HFF-Myc (cell line): ENCODE measurements at regions not wholly inside any gene's neighbourhood (a gene's known extent, or its start where the extent isn't known, plus 50 kb on each side); places are given as distances from the start of the nearest gene placed in this dataset.
"Not testable (repeated sequence)": the region's sequence is repeated elsewhere in the genome, so short reads cannot be mapped to it uniquely, and the experiment has no call there.

ENCODE experiments used
- DNase-seq: peaks from one replicate; pipeline ENCODE4 v3.0.0-alpha.2; 2011; ENCODE audit warnings: low read depth; ENCODE audit errors: extremely low read depth
- H3K4me3 ChIP-seq: replicated peaks from 2 replicates; pipeline ENCODE4 v1.5.1; 2011; ENCODE audit warnings: low read depth, mild to moderate bottlenecking, control low read depth, low read length
- CTCF ChIP-seq: IDR thresholded peaks from 2 replicates; pipeline ENCODE4 v1.5.1; 2012; ENCODE audit warnings: mild to moderate bottlenecking, low read depth, low read length, control low read depth; ENCODE audit errors: missing control alignments

GRCh38 chr15:24318981-24319380 is 356.6 kb upstream of the NPAP1 start:
- no peak for DNase-seq
- no peak for TF ChIP-seq CTCF
- no peak overlapping the region for H3K4me3 ChIP-seq

- DNase-seq, H3K4me3 ChIP-seq: not testable (repeated sequence)
These were observed 351.5 kb upstream of the NPAP1 start for GRCh38 chr15:24324096-24324495.

GRCh38 chr15:24326513-24326912 is 349.1 kb upstream of the NPAP1 start:
- not testable (repeated sequence) for H3K4me3 ChIP-seq, DNase-seq

- DNase-seq, H3K4me3 ChIP-seq: not testable (repeated sequence)
These were observed 343.6 kb upstream of the NPAP1 start for GRCh38 chr15:24331964-24332363.

- DNase-seq, H3K4me3 ChIP-seq: not testable (repeated sequence)
These were observed 333.7 kb upstream of the NPAP1 start for GRCh38 chr15:24341876-24342275.

GRCh38 chr15:24352777-24353176 is 322.8 kb upstream of the NPAP1 start:
- not testable (repeated sequence) for H3K4me3 ChIP-seq, DNase-seq

GRCh38 chr15:24381103-24381502 is 294.5 kb upstream of the NPAP1 start:
- not testable (repeated sequence) for DNase-seq, H3K4me3 ChIP-seq

- DNase-seq, H3K4me3 ChIP-seq: not testable (repeated sequence)
These were observed 290.3 kb upstream of the NPAP1 start for GRCh38 chr15:24385258-24385657.

GRCh38 chr15:24394303-24394702 is 281.3 kb upstream of the NPAP1 start:
- H3K4me3 ChIP-seq: no peak overlapping the region
- no peak for TF ChIP-seq CTCF
- no peak for DNase-seq

- not testable (repeated sequence) for DNase-seq, H3K4me3 ChIP-seq
These were observed 262.9 kb upstream of the NPAP1 start for GRCh38 chr15:24412649-24413048.

- DNase-seq, H3K4me3 ChIP-seq: not testable (repeated sequence)
These were observed 249.1 kb upstream of the NPAP1 start for GRCh38 chr15:24426286-24427054.

GRCh38 chr15:24427055-24427400 is 248.5 kb upstream of the NPAP1 start:
- not testable (repeated sequence) for H3K4me3 ChIP-seq, DNase-seq

GRCh38 chr15:24435075-24435820 is 240.3 kb upstream of the NPAP1 start:
- not testable (repeated sequence) for DNase-seq

GRCh38 chr15:24437270-24437669 is 238.3 kb upstream of the NPAP1 start:
- H3K4me3 ChIP-seq: not testable (repeated sequence)

More at GRCh38 chr15:24435075-24435820, 240.3 kb upstream of the NPAP1 start:
- H3K4me3 ChIP-seq: not testable (repeated sequence)

GRCh38 chr15:24437735-24438134 is 237.8 kb upstream of the NPAP1 start:
- DNase-seq, H3K4me3 ChIP-seq: not testable (repeated sequence)

More at GRCh38 chr15:24437270-24437669, 238.3 kb upstream of the NPAP1 start:
- DNase-seq: not testable (repeated sequence)
